ENCODE measurements at regions not wholly inside any gene's neighbourhood (a gene's known extent, or its start where the extent isn't known, plus 50 kb on each side); places are given as distances from the start of the nearest gene placed in this dataset.
"Not testable (repeated sequence)": the region's sequence is repeated elsewhere in the genome, so short reads cannot be mapped to it uniquely, and the experiment has no call there.

- H3K27me3 ChIP-seq (ENCODE audit: insufficient read depth, low read length, poor library complexity, severe bottlenecking); H3K9me3 ChIP-seq (ENCODE audit: insufficient read depth, low read depth, low read length); H3K9ac ChIP-seq (ENCODE audit: low read depth, low read length, poor library complexity, severe bottlenecking); H3K4me2 ChIP-seq (ENCODE audit: low read depth, low read length, poor library complexity, severe bottlenecking); H2AFZ ChIP-seq (ENCODE audit: low read length); H4K20me1 ChIP-seq (ENCODE audit: insufficient read depth, low read length, poor library complexity, severe bottlenecking); H3K9me2 ChIP-seq (replicated peaks; ENCODE audit: low read depth, low read length); H3K4me3 ChIP-seq (ENCODE audit: low read length, poor library complexity, severe bottlenecking); H3K79me2 ChIP-seq (ENCODE audit: insufficient read depth, low read length); H3K36me3 ChIP-seq (ENCODE audit: insufficient read depth, low read length); H3K4me1 ChIP-seq (ENCODE audit: insufficient read depth, low read length, poor library complexity, severe bottlenecking); H3F3A ChIP-seq (ENCODE audit: low read depth): not testable (repeated sequence)
Observed at GRCh38 chr15:34528055-34528754, 55.2 kb downstream of the GOLGA8B start.

- H3K4me3 ChIP-seq (ENCODE audit: low read length, poor library complexity, severe bottlenecking); H3K36me3 ChIP-seq (ENCODE audit: insufficient read depth, low read length); H2AFZ ChIP-seq (ENCODE audit: low read length); H4K20me1 ChIP-seq (ENCODE audit: insufficient read depth, low read length, poor library complexity, severe bottlenecking); H3F3A ChIP-seq (ENCODE audit: low read depth); H3K27me3 ChIP-seq (ENCODE audit: insufficient read depth, low read length, poor library complexity, severe bottlenecking); H3K79me2 ChIP-seq (ENCODE audit: insufficient read depth, low read length); H3K9me2 ChIP-seq (replicated peaks; ENCODE audit: low read depth, low read length); H3K4me2 ChIP-seq (ENCODE audit: low read depth, low read length, poor library complexity, severe bottlenecking); H3K9me3 ChIP-seq (ENCODE audit: insufficient read depth, low read depth, low read length); H3K4me1 ChIP-seq (ENCODE audit: insufficient read depth, low read length, poor library complexity, severe bottlenecking); H3K9ac ChIP-seq (ENCODE audit: low read depth, low read length, poor library complexity, severe bottlenecking): not testable (repeated sequence)
Observed at GRCh38 chr15:34527641-34528040, 55.8 kb downstream of the GOLGA8B start.

GRCh38 chr15:34523849-34524248 is 59.6 kb downstream of the GOLGA8B start:
- H2AFZ ChIP-seq (ENCODE audit: low read length); H4K20me1 ChIP-seq (ENCODE audit: insufficient read depth, low read length, poor library complexity, severe bottlenecking); H3K9me3 ChIP-seq (ENCODE audit: insufficient read depth, low read depth, low read length); H3K36me3 ChIP-seq (ENCODE audit: insufficient read depth, low read length); H3K4me2 ChIP-seq (ENCODE audit: low read depth, low read length, poor library complexity, severe bottlenecking); H3K79me2 ChIP-seq (ENCODE audit: insufficient read depth, low read length); H3K9me2 ChIP-seq (replicated peaks; ENCODE audit: low read depth, low read length); H3F3A ChIP-seq (ENCODE audit: low read depth); H3K9ac ChIP-seq (ENCODE audit: low read depth, low read length, poor library complexity, severe bottlenecking); H3K4me3 ChIP-seq (ENCODE audit: low read length, poor library complexity, severe bottlenecking); H3K4me1 ChIP-seq (ENCODE audit: insufficient read depth, low read length, poor library complexity, severe bottlenecking); H3K27me3 ChIP-seq (ENCODE audit: insufficient read depth, low read length, poor library complexity, severe bottlenecking): not testable (repeated sequence)
- peak; percentile 19; the same call in 1 of the 2 replicates for TF ChIP-seq CTCF (conservative IDR thresholded peaks at IDR 0.05; ENCODE audit: low read length)

- H3K4me2 ChIP-seq (ENCODE audit: low read depth, low read length, poor library complexity, severe bottlenecking); H3K9me2 ChIP-seq (replicated peaks; ENCODE audit: low read depth, low read length); H3K9ac ChIP-seq (ENCODE audit: low read depth, low read length, poor library complexity, severe bottlenecking); H4K20me1 ChIP-seq (ENCODE audit: insufficient read depth, low read length, poor library complexity, severe bottlenecking); H3K4me1 ChIP-seq (ENCODE audit: insufficient read depth, low read length, poor library complexity, severe bottlenecking); H3K36me3 ChIP-seq (ENCODE audit: insufficient read depth, low read length); H3F3A ChIP-seq (ENCODE audit: low read depth); H3K4me3 ChIP-seq (ENCODE audit: low read length, poor library complexity, severe bottlenecking); H3K79me2 ChIP-seq (ENCODE audit: insufficient read depth, low read length); H2AFZ ChIP-seq (ENCODE audit: low read length); H3K27me3 ChIP-seq (ENCODE audit: insufficient read depth, low read length, poor library complexity, severe bottlenecking); H3K9me3 ChIP-seq (ENCODE audit: insufficient read depth, low read depth, low read length): not testable (repeated sequence)
Observed at GRCh38 chr15:34522601-34523000, 60.9 kb downstream of the GOLGA8B start.

- not testable (repeated sequence) for H3F3A ChIP-seq (ENCODE audit: low read depth); H3K4me1 ChIP-seq (ENCODE audit: insufficient read depth, low read length, poor library complexity, severe bottlenecking); H3K9me2 ChIP-seq (replicated peaks; ENCODE audit: low read depth, low read length); H3K79me2 ChIP-seq (ENCODE audit: insufficient read depth, low read length); H2AFZ ChIP-seq (ENCODE audit: low read length); H3K4me2 ChIP-seq (ENCODE audit: low read depth, low read length, poor library complexity, severe bottlenecking); H3K4me3 ChIP-seq (ENCODE audit: low read length, poor library complexity, severe bottlenecking); H3K9ac ChIP-seq (ENCODE audit: low read depth, low read length, poor library complexity, severe bottlenecking); H3K36me3 ChIP-seq (ENCODE audit: insufficient read depth, low read length); H3K27me3 ChIP-seq (ENCODE audit: insufficient read depth, low read length, poor library complexity, severe bottlenecking); H3K9me3 ChIP-seq (ENCODE audit: insufficient read depth, low read depth, low read length); H4K20me1 ChIP-seq (ENCODE audit: insufficient read depth, low read length, poor library complexity, severe bottlenecking)
Observed at GRCh38 chr15:34521802-34522485, 61.5 kb downstream of the GOLGA8B start.

Data from Loucy (cell line).